ENCODE measurements at regions not wholly inside any gene's neighbourhood (a gene's known extent, or its start where the extent isn't known, plus 50 kb on each side); places are given as distances from the start of the nearest gene placed in this dataset.
"Not testable (repeated sequence)": the region's sequence is repeated elsewhere in the genome, so short reads cannot be mapped to it uniquely, and the experiment has no call there.

DNA sequence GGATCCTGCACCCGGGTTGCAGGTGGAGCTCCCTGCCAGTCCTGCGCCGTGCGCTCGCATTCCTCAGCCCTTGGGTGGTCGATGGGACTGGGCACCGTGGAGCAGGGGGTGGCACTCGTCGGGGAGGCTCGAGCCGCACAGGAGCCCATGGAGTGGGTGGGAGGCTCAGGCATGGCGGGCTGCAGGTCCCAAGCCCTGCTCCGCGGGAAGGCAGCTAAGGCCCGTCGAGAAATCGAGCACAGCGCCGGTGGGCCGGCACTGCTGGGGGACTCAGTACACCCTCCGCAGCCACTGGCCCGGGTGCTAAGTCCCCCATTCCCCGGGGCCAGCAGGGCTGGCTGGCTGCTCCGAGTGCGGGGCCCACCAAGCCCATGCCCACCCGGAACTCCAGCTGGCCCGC lies 226.1 kb downstream of the FRK start:
- not testable (repeated sequence) for TF ChIP-seq POLR2A (IDR thresholded peaks at IDR 0.05; ENCODE audit: borderline replicate concordance, extremely low read depth, insufficient read depth, insufficient read length); POLR2AphosphoS5 (IDR thresholded peaks at IDR 0.05; ENCODE audit: low read depth, low read length); ZFX (IDR thresholded peaks at IDR 0.05); REST (IDR thresholded peaks at IDR 0.05; ENCODE audit: low read depth); CTCF (IDR thresholded peaks at IDR 0.05 in 2 of 3, conservative IDR thresholded peaks at IDR 0.05 in 1 of 3; ENCODE audit: borderline replicate concordance in 1 of 3, insufficient read depth in 1 of 3, low read depth in 2 of 3, low read length in 2 of 3); EZH2phosphoT487 (IDR thresholded peaks at IDR 0.05; ENCODE audit: borderline replicate concordance); EGR1 (IDR thresholded peaks at IDR 0.05; ENCODE audit: low read depth); JUND (IDR thresholded peaks at IDR 0.05); MAX (IDR thresholded peaks at IDR 0.05); SIN3A (IDR thresholded peaks at IDR 0.05; ENCODE audit: low read depth); ZNF274 (IDR thresholded peaks at IDR 0.05; ENCODE audit: low read depth, low read length); EZH2 (IDR thresholded peaks at IDR 0.05)
- TF ChIP-seq, protein P1, sequence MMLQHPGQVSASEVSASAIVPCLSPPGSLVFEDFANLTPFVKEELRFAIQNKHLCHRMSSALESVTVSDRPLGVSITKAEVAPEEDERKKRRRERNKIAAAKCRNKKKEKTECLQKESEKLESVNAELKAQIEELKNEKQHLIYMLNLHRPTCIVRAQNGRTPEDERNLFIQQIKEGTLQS (IDR thresholded peaks at IDR 0.05) = not testable (repeated sequence)
